ENCODE measurements at regions not wholly inside any gene's neighbourhood (a gene's known extent, or its start where the extent isn't known, plus 50 kb on each side); places are given as distances from the start of the nearest gene placed in this dataset.

GRCh38 chr5:88394536-88395175 is 126.0 kb upstream of the TMEM161B start:
- no peak for DNase-seq

GRCh38 chr5:88393716-88394535 is 125.3 kb upstream of the TMEM161B start:
- DNase-seq = no peak

- no peak for DNase-seq
Observed at GRCh38 chr5:88393042-88393441, 124.4 kb upstream of the TMEM161B start.

- DNase-seq = no peak
Observed at GRCh38 chr5:88391991-88392390, 123.3 kb upstream of the TMEM161B start.

GRCh38 chr5:88391116-88391515 is 122.5 kb upstream of the TMEM161B start:
- no peak for DNase-seq

GRCh38 chr5:88390481-88390880 is 121.8 kb upstream of the TMEM161B start:
- no peak for DNase-seq

GRCh38 chr5:88390096-88390441 is 121.4 kb upstream of the TMEM161B start:
- DNase-seq = no peak

GRCh38 chr5:88389338-88390095 is 120.9 kb upstream of the TMEM161B start:
- no peak for DNase-seq

GRCh38 chr5:88388476-88389337 is 120.1 kb upstream of the TMEM161B start:
- no peak for DNase-seq

GRCh38 chr5:88384886-88385285 is 116.2 kb upstream of the TMEM161B start:
- DNase-seq = no peak

GRCh38 chr5:88380332-88380731 is 111.7 kb upstream of the TMEM161B start:
- no peak for DNase-seq

GRCh38 chr5:88377705-88378656 is 109.3 kb upstream of the TMEM161B start:
- DNase-seq = peak; percentile 12

GRCh38 chr5:88377240-88377639 is 108.6 kb upstream of the TMEM161B start:
- DNase-seq = no peak

GRCh38 chr5:88376728-88377127 is 108.1 kb upstream of the TMEM161B start:
- no peak for DNase-seq

- no peak for DNase-seq
Observed at GRCh38 chr5:88374391-88374790, 105.7 kb upstream of the TMEM161B start.

GRCh38 chr5:88370824-88371223 is 102.2 kb upstream of the TMEM161B start:
- DNase-seq = no peak

GRCh38 chr5:88368201-88368600 is 99.6 kb upstream of the TMEM161B start:
- no peak for DNase-seq

GRCh38 chr5:88364991-88365390 is 96.3 kb upstream of the TMEM161B start:
- DNase-seq = no peak

- no peak for DNase-seq
Observed at GRCh38 chr5:88355490-88356050, 86.9 kb upstream of the TMEM161B start.

- no peak for DNase-seq
Observed at GRCh38 chr5:88325868-88326267, 57.2 kb upstream of the TMEM161B start.

GRCh38 chr5:88322785-88323184 is 54.1 kb upstream of the TMEM161B start:
- DNase-seq = no peak
